ENCODE measurements at regions not wholly inside any gene's neighbourhood (a gene's known extent, or its start where the extent isn't known, plus 50 kb on each side); places are given as distances from the start of the nearest gene placed in this dataset.
"Not testable (repeated sequence)": the region's sequence is repeated elsewhere in the genome, so short reads cannot be mapped to it uniquely, and the experiment has no call there.

- DNase-seq (ENCODE audit: low spot score); in situ Hi-C loops (cut with HindIII; ENCODE audit: low sequenced_read_pairs): not testable (repeated sequence)
These were observed 52.3 kb upstream of the LIPC start for GRCh38 chr15:58379454-58379853.

- in situ Hi-C loops (cut with HindIII; ENCODE audit: low sequenced_read_pairs), result no loop called here
- peak; percentile 86 for DNase-seq (ENCODE audit: low spot score)
These were observed 51.4 kb upstream of the LIPC start for GRCh38 chr15:58380280-58380945.

DNA sequence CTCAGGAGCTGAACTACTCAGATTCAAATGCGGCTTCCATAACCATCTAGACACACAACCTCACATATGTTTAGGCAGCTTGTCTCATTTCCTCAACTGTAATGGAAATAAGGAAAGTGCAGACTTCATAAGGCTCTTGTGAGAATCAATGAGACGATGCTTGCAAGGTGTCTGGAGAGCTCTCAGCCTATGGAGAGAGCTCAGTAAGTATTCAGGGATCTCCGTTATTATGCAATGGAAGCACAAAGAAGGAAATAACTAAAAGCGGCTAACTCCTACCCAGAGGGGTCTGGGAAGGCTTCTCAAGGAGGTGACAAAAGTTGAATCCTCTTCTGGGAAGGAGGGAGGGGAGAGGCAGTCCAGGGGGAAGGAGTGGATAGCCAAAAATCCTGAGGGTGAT is 50.1 kb upstream of the LIPC start:
- no peak for DNase-seq (ENCODE audit: low spot score)
- in situ Hi-C loops (cut with HindIII; ENCODE audit: low sequenced_read_pairs), result no loop called here
